ENCODE measurements at regions not wholly inside any gene's neighbourhood (a gene's known extent, or its start where the extent isn't known, plus 50 kb on each side); places are given as distances from the start of the nearest gene placed in this dataset.

- no peak for DNase-seq (ENCODE audit: low read depth in 2 of 2)
Measured at GRCh38 chr12:126492181-126492580, 1426.9 kb downstream of the AACS start.

GRCh38 chr12:126493366-126494108 lies 1428.3 kb downstream of the AACS start:
- DNase-seq (ENCODE audit: low read depth in 2 of 2), result peak in 1 of 2 donors; percentile 84

- no peak for DNase-seq (ENCODE audit: low read depth in 2 of 2)
Measured at GRCh38 chr12:126496201-126496600, 1431.0 kb downstream of the AACS start.

GRCh38 chr12:126506426-126507182 lies 1441.4 kb downstream of the AACS start:
- peak in 1 of 2 donors; percentile 69 for DNase-seq (ENCODE audit: low read depth in 2 of 2)

- DNase-seq (ENCODE audit: low read depth in 2 of 2), result no peak
Measured at GRCh38 chr12:126507231-126507630, 1442.0 kb downstream of the AACS start.

GRCh38 chr12:126509572-126509971 lies 1444.3 kb downstream of the AACS start:
- no peak for DNase-seq (ENCODE audit: low read depth in 2 of 2)

GRCh38 chr12:126510630-126511029 lies 1445.4 kb downstream of the AACS start:
- DNase-seq (ENCODE audit: low read depth in 2 of 2), result no peak

GRCh38 chr12:126512916-126513913 lies 1448.0 kb downstream of the AACS start:
- peak in 1 of 2 donors; percentile 9 for DNase-seq (ENCODE audit: low read depth in 2 of 2)

GRCh38 chr12:126518596-126519200 lies 1453.5 kb downstream of the AACS start:
- peak in 1 of 2 donors; percentile 46 for DNase-seq (ENCODE audit: low read depth in 2 of 2)

- no peak for DNase-seq (ENCODE audit: low read depth in 2 of 2)
Measured at GRCh38 chr12:126519833-126520232, 1454.6 kb downstream of the AACS start.

- no peak for DNase-seq (ENCODE audit: low read depth in 2 of 2)
Measured at GRCh38 chr12:126523891-126524290, 1458.7 kb downstream of the AACS start.

GRCh38 chr12:126534495-126534894 lies 1469.3 kb downstream of the AACS start:
- DNase-seq (ENCODE audit: low read depth in 2 of 2), result peak in 1 of 2 donors; percentile 48

- no peak for DNase-seq (ENCODE audit: low read depth in 2 of 2)
Measured at GRCh38 chr12:126534942-126535341, 1469.7 kb downstream of the AACS start.

GRCh38 chr12:126535971-126536370 lies 1470.7 kb downstream of the AACS start:
- no peak for DNase-seq (ENCODE audit: low read depth in 2 of 2)

- no peak for DNase-seq (ENCODE audit: low read depth in 2 of 2)
Measured at GRCh38 chr12:126537961-126538530, 1472.8 kb downstream of the AACS start.

- DNase-seq (ENCODE audit: low read depth in 2 of 2), result no peak
Measured at GRCh38 chr12:126538888-126539287, 1473.7 kb downstream of the AACS start.

GRCh38 chr12:126545411-126545810 lies 1480.2 kb downstream of the AACS start:
- DNase-seq (ENCODE audit: low read depth in 2 of 2), result peak in 1 of 2 donors; percentile 40

GRCh38 chr12:126547905-126548304 lies 1482.7 kb downstream of the AACS start:
- no peak for DNase-seq (ENCODE audit: low read depth in 2 of 2)

GRCh38 chr12:126551869-126552268 lies 1486.6 kb downstream of the AACS start:
- DNase-seq (ENCODE audit: low read depth in 2 of 2), result no peak

- no peak for DNase-seq (ENCODE audit: low read depth in 2 of 2)
Measured at GRCh38 chr12:126554625-126555024, 1489.4 kb downstream of the AACS start.

- no peak for DNase-seq (ENCODE audit: low read depth in 2 of 2)
Measured at GRCh38 chr12:126557659-126558058, 1492.4 kb downstream of the AACS start.

Measured in lung microvascular endothelial cell (primary cell).